SH-SY5Y (cell line): ENCODE measurements at regions not wholly inside any gene's neighbourhood (a gene's known extent, or its start where the extent isn't known, plus 50 kb on each side); places are given as distances from the start of the nearest gene placed in this dataset.

Experiments
- GATA2 ChIP-seq: IDR thresholded peaks from 2 replicates; pipeline ENCODE4 v1.6.1; 2011; ENCODE audit warnings: mild to moderate bottlenecking, low read depth, low read length
- GATA3 ChIP-seq: IDR thresholded peaks from 2 replicates; pipeline ENCODE4 v1.6.1; 2011; ENCODE audit warnings: low read depth, mild to moderate bottlenecking, low read length, moderate library complexity

GRCh38 chr5:40291338-40291737, 388.4 kb upstream of the PTGER4 start:
- TF ChIP-seq GATA2 (no peak), GATA3 (no peak)
